Inflammatory macrophage (primary cell): ENCODE measurements at regions not wholly inside any gene's neighbourhood (a gene's known extent, or its start where the extent isn't known, plus 50 kb on each side); places are given as distances from the start of the nearest gene placed in this dataset.
"Not testable (repeated sequence)": the region's sequence is repeated elsewhere in the genome, so short reads cannot be mapped to it uniquely, and the experiment has no call there.

Source experiments
- DNase-seq, 2 donors: peaks; one replicate each; pipeline ENCODE4 v3.0.0-alpha.2; 2020 to 2022

DNA sequence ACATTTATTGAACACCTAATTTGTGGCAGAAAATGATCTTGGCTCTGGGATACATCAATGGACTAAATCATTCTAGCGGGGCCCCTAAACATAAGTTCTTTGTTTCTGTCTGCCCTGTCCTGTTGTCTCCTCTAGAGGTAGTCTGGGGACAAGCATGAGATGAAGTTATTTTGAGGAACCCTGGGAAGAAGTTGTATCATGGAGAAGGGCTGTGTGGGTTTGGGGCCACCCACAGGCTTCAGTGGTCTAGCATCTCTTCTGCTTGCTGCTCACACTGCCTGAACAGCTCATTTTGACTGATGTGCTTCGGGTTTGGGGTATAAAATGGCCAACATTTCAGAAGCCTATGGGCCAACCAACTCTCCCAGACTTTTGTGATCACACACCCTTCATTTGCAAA lies 50.3 kb upstream of the OSBPL11 start:
- DNase-seq, result peak; percentile 87 to 91

DNA sequence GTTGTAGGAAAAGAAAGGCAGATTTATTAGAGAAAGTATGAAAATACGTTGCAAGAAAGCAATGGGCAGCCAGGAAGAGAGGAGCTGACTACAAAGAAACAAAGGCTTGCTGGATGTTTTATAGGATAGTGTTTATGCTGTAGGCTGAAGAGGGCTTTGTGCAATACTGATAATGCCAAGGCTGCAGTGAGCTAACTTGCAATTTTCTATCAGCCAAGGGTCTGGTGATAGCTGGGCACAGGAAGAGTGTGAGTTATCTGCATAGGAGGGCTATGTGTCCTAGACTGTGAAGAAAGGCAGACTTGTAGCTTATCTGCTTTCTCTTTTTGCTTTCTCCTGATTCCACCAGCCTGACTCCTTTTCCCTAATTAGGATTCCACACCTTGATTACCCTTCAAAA lies 51.3 kb upstream of the OSBPL11 start:
- no peak for DNase-seq

DNA sequence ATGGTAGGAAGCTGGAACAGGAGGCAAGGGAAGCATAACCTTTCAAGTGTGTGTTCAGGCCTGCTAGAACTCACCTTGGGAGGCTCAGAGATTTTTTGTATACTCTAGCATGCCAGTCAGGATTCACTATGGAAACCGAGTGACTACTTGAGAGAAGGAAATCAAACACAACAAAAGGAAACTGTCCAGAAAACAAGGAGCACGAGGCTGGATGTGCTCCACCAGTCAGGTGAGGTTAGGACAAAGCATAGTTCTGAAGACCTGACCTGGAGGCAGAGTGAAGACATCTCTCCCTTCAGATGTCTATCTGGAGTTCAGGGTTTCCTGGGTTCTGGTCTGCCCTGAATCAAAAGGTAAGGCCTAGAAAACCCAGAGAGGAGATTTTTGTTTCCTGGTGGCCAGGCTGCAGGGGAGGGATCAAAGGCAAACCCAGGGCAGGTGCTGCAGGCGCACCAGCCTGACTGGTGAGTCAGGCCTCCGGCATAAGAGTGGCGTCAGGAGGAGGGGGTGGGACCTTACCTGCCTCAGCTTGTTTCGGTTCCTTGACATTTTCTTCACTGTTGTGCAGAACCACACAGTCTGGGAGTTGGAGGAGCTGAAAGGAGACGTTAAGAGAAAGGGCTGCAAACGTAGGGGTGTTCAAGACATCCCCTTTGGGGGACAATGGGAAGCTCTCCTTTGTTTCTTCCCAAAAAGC lies 52.2 kb upstream of the OSBPL11 start:
- no peak for DNase-seq

DNA sequence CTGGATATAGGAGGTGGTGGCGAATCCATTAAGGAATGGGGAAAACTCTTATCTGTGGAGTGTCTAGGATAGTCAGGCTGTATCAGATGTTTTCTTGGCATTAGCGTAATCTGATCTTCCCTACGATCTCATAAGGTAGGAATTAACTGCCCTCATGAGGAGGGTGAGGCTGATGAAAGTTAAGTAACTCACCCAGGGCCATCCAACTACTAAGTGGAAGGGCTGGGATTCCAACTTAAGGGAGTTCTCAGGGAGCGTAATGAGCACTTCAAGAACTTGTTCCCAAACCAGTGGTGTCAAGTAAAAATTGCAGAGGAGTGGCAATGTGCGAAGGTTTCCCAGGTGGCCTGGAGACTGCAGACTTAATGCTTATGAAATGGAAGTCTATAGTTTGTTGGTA lies 55.9 kb upstream of the OSBPL11 start:
- no peak for DNase-seq

DNA sequence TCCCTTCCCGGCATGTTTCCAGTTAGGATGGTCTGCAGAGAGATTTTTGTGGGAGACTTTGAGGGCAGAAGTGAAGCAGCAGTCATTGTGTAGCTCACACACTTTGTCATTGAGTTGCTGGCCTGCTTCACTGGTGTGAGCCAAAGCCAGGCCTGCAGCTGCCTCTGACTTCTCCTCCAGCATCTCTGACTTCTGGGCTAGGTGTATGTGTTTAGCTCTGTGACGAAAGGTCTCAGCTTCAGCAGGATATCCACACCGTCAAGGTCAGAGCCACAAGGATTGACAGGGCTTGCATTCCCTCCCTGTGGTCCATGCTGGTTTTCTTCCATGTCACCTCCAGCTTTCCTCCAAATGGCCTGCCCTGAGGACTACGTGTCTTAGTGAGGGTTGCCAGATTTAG lies 57.1 kb upstream of the OSBPL11 start:
- DNase-seq, result no peak

DNA sequence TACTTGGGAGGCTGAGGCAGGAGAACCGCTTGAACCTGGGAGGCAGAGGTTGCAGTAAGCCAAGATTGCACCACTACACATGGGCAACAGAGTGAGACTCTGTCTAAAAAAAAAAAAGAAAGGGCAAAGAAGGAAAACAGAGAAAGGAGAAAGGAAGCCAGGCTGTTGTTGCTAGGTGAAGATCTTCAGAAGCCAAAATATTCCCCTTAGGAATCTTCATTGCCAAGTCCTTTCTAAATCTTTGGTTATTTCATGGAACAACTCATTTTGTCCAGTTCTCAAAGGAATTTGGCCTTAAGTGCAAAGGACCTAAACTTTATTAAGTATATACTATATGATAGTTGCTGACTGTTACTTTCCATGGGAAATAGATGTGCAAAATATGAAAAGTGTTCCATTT lies 59.2 kb upstream of the OSBPL11 start:
- DNase-seq, result no peak

DNA sequence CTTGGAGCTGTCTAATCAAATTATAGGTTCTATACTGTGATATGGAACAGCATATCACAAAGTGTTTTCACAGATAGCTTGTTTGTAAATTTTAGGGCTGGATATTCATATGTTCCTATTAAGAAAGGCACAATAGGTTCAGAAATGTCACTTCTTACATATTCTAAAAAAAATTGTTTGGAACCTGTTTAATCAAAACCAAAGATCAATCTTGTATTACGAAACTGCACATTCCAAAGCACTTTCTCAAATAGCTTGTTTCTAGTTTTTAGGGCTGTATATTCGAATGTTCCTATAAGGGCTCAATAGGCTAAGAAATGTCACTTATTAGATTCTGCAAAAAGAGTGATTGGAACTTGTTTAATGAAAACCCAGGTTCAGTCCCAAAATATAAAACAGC lies 67.4 kb upstream of the OSBPL11 start:
- DNase-seq, result no peak

DNA sequence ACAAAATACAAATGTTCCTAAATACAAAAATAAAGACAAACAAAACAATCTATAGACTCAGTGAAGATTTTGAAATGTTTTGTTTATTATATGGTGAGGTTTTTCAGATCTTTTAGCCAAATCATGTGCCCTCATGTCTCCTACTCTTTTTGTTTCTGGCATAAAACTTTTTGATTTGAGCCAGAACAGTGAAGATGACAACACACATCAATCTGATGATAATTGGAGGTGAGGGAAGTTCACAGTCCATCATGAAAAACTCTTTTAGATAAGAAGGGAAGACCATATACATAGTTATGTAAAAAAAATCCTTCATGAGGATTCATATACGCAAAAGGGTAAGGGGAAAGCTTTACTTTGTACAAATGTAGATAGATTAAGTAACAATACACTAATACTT lies 75.1 kb upstream of the OSBPL11 start:
- DNase-seq, result no peak

DNA sequence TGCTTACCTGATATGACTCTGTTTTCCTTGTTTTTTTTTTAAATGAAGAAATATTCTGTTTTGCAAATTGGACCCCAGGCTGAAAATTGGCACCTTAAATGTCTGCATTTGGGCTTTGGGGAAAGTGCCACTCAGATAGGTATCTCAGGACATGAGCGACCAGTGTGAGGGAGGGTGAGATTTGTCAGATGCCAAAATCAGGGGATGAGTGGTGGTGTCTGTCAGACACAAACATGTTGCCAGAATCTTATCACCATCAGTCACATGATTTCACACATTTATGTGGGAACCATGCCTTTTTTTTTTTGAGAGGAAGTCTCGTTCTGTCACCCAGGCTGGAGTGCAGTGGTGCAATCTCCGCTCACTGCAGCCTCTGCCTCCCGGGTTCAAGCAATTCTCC lies 75.6 kb upstream of the OSBPL11 start:
- no peak for DNase-seq

DNA sequence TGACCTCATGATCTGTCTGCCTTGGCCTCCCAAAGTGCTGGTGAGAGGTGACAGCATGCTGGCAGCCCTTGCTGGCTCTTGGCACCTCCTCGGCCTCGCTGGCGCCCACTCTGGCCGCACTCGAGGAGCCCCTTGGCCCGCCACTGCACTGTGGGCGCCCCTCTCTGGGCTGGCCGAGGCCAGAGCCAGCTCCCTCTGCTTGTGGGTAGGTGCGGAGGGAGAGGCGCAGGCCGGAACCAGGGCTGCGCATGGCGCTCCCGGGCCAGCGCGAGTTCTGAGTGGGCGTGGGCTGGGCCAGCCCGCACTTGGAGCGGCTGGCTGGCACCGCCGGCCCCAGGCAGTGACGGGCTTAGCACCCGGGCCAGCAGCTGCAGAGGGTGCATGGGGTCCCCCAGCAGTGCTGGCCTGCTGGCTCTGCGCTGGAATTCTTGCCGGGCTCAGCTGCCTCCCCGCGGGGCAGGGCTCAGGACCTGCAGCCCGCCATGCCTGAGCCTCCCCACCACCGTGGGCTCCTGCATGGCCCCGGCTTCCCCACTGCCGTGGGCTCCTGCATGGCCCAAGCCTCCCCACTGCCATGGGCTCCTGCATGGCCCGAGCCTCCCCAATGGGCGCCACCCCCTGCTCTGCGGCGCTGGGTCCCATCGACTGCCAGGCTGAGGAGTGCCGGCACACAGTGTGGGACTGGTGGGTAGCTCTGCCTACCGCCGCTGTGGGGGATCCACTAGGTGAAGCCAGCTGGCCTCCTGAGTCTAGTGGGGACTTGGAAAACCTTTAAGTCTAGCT lies 76.4 kb upstream of the OSBPL11 start:
- no peak for DNase-seq

DNA sequence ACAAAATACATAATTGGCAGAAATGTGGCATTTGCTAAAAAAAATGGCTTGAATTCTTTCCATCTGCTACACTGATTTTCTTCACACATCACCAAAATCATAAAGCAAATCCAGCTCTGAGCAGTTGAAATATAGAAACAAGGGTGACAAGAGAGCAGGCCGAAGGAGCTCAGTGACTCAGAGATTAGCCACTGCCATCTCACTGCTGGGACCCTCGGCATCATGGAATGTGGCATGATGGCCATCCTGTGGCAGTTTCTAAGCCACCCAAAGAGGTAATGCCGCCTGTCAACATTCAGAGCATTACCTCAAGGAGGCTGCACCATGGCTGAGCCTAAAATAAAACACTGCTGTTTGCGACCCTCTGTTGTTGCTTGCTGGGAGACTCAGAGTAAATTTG lies 80.5 kb upstream of the OSBPL11 start:
- DNase-seq, result no peak

DNA sequence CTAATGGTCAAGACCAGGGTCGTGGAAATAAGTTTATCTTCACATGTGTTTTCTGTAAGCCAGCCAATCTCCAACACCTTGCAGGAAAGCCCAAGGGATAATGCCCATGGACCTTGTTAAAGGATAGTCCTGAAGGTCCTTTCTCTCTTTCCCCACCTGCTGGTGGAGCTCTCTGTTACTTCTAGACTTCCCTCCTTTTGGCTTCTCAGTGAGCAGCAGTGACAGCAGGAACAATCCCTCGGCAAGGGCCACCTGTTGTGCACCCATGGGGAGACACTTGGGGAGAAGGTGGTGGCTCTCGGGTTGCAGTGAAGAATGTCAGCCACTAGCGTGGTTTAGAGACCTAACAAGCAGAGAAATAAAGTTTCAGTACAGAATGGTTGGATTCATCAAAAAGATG lies 84.0 kb upstream of the OSBPL11 start:
- no peak for DNase-seq

DNA sequence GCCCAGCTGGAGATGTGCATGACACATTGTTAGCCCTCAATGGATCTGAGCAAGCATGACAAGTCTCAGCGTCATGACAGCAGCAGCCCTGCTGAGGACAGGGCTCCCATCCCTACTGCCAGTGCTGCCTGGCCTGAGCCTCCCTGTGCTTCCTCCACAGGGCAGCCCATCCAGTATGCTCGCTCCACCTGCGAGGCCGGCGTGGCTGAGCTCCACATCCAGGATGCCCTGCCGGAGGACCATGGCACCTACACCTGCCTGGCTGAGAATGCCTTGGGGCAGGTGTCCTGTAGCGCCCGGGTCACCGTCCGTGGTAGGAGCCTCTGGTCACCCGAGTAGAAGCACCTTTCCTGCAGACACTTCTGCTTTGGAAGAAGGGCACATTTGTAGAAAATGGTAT lies 85.8 kb upstream of the OSBPL11 start:
- no peak for DNase-seq

DNA sequence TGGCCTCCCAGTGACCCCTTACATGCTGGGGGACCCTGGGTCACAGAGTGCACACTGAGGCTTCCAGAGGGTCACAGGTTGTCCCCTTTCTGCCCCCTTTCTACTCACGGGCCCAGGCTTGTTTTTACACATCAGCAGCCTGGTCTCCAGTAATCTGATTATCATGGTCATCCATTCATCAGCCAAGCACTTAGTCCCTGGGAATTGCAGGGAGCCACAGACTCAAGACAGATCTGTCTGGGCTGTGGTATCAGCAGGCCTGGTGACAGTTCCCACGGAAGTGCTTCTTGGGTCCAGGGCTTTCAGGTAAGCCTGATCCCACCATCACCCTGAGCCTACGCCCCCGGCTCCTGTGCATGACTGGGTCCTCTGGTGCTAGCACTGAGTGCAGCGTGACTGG lies 86.6 kb upstream of the OSBPL11 start:
- not testable (repeated sequence) for DNase-seq

DNA sequence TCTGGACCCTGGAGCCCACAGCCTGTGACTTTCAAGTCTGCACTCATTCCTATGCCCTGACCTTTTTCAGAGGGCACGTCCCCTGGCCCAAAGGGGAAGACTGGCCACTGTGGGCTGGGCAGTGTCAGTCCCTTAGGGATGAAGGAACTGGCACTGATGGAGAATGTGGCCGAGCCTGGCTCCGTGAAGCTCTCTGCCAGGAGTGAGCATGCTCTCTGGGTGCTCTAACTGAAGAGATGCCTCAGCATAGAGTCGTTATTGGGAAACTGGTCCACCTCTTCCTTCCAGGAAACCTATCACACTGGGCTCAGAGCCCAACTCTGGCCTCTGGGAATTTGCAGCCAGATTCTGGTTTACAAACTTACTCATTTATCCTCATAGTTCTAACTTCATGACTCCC lies 87.3 kb upstream of the OSBPL11 start:
- not testable (repeated sequence) for DNase-seq

DNA sequence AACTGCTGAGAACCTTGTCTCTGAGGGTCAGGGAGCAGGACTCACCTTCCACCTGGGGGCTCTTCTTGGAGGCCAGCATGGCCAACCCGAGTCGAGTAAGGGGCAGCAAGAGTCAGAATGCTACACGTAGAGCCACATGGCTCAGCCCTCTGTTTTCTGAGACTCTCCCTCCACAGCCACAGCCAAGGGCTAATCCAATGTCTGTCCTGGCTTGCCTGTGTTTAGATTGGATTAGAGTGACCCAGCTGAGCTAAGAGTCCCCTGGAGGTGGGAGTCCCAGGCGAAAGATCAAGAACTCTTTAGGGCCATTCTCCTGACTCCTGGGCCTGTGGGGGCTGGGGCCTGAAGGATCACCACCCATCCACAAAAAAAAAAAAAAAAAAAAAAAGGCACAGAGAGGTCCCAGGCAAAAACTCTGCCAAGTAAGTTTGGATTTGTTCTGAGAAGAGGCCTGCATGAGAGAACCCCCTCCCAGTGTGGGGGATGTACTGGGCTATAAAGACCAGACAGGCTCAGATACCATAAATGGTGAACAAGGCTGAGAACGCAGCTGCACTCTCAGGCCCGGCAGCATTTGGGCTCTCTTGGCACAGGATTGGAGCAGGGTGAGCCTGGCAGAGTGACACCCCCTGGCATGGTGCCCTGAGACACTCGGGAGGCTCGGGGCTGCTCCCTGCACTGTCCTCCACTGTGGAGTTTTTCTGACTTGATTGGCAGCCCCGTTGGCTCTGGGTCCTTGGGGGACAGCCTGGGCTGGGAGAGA lies 88.0 kb upstream of the OSBPL11 start:
- no peak for DNase-seq

DNA sequence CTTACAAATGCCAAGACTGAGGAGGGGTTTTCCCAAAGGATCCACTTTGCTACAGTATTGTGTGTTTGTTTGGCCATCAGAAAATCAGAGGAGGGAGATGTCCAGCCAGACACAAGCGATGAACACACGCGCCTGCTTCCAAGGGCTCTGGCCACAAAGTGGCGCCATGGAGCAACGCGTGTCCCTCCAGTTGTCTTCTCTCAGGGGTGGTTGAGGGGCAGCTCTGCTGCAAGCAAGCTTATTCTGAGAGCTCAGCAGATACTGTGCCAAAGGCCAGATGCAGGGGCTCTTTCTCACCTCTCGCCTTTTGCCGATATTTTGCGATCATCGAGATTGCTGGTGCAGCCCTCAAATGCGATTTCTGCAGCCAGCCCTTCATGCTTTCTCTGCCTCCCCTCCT lies 88.9 kb upstream of the OSBPL11 start:
- DNase-seq, result no peak

DNA sequence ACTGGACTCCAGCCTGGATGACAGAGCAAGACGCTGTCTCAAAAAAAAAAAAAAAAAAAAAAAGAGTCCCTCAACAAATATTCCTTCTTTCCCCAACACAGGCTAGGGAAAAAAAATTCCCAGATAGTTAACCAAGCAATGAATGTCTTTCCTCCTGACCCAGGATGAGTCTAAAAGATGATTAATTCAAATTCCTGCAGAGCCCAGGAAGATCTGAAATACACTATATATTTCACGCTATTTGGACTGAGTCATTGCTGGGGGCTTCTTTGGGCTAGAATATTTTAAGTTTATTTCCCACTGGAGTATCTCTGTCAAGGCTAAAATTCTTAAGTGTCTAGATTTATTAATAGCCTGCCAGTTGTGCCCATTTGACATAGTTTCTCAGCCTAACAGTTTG lies 90.4 kb upstream of the OSBPL11 start:
- not testable (repeated sequence) for DNase-seq

DNA sequence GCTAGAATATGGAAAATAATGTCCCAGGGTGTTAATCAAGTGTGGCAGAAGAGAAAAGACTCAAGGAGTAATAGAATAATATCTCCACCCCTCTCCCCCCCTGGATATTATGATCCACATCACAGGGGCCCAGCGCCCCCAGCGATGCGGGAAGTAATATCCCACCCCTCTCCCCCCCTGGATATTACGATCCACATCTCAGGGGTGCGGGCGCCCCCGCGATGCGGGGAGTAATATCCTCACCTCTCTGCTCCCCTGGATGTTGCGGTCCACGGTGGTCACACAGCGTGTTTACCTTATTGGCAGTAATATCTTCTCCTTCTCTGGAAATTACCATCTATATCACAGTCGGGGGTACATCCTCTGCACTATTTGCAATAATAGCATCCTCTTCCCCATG lies 97.1 kb upstream of the OSBPL11 start:
- DNase-seq, result no peak

DNA sequence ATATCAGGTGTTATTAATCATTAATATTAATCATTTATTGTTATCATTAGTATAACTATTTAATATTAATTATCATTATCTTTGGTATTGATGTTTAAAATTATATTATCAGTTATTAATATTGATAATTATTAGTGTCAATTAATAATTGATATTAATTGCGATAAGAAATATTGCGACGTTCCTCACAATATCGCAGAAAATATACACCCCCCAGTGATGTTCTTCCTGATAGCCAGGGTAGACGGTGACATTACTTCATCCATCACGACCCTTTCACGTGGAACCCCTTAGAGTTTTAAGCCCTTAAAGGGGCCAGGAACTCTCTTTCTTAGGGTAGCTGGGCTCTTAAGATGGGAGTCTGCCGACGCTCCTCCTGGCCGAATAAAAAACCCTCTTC lies 98.6 kb upstream of the OSBPL11 start:
- no peak for DNase-seq

DNA sequence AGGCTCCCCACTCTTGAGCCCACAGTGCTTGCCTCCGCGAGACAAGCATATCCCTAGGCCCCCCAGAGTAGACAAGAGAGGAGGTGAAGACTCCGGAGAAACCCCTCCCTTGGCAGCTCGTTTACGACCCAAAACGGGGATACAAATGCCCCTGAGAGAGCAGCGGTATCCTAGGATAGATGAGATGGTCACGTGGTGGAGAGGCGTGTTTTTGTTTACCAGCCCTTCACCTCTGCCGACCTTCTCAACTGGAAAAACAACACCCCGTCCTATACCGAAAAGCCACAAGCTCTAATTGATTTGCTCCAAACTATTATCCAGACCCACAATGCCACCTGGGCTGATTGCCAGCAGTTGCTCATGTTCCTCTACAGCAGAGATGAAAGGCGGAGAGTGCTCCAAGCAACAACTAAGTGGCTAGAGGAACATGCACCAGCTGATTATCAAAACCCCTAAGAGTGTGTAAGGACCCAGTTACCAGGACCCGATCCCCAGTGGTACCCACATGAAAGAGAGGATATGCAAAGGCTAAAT lies 99.5 kb upstream of the OSBPL11 start:
- DNase-seq, result no peak

DNA sequence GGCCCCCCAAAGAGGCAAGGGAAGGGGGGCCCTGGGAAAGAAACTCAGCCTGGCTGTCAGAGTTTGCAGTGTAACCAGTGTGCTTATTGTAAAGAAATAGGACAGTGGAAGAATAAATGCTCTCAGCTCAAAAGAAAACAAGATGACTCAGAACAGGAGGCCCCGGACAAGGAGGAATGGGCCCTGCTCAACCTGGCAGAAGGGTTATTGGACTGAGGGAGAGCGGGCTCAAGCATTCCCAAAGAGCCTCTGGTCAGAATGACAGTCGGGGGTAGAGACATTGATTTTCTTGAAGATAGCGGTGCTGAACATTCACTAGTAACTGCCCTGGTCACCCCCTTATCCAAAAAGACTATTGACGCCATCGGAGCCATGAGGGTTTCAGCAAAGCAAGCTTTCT lies 100.4 kb upstream of the OSBPL11 start:
- no peak for DNase-seq

DNA sequence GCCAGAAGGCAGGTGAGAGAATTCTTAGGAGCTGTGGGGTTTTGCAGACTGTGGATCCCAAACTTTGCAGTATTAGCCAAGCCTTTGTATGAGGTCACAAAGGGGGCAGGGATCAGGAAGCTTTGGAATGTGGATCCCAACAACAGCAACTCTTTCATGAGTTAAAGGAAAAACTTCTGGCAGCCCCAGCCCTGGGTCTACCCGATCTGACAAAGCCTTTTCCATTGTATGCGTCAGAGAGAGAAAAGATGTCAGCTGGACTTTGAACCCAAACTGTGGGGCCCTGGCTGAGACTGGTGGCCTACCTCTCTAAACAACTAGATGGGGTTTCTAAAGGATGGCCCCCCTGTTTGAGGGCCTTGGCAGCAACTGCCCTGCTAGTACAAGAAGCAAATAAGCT lies 101.8 kb upstream of the OSBPL11 start:
- not testable (repeated sequence) for DNase-seq
